Mucosa of descending colon (tissue), 3 donors: ENCODE measurements at regions not wholly inside any gene's neighbourhood (a gene's known extent, or its start where the extent isn't known, plus 50 kb on each side); places are given as distances from the start of the nearest gene placed in this dataset.

Experiments used
- ATAC-seq: fragments of 200-7000 bp; cut with Tn5 transposase; one replicate; pipeline ENCODE4 v1.9.1; 2020; ENCODE audit warnings: mild to moderate bottlenecking, moderate library complexity
- DNase-seq, 3 donors: peaks; one replicate each; pipeline ENCODE4 v3.0.0-alpha.2; 2020
- H3K36me3 ChIP-seq: fragments of 200-600 bp; one replicate; pipeline ENCODE4 v1.8.0; 2021; ENCODE audit warnings: low read depth, mild to moderate bottlenecking
- H3K4me1 ChIP-seq: fragments of 200-600 bp; one replicate; pipeline ENCODE4 v1.8.0; 2021; ENCODE audit warnings: low read depth, mild to moderate bottlenecking
- H3K4me3 ChIP-seq: fragments of 200-600 bp; one replicate; pipeline ENCODE4 v1.8.0; 2021; ENCODE audit warnings: mild to moderate bottlenecking
- H3K9me3 ChIP-seq: fragments of 200-600 bp; one replicate; pipeline ENCODE4 v1.8.0; 2021; ENCODE audit warnings: mild to moderate bottlenecking
- CTCF ChIP-seq: fragments of 200-600 bp; IDR thresholded peaks from one replicate; pipeline ENCODE4 v1.8.0; 2022; ENCODE audit warnings: antibody characterized with exemption, mild to moderate bottlenecking
- intact Hi-C, 2 donors: fragments of 100-400 bp; cut with DNase I in 1 of 2; cut with micrococcal nuclease in 1 of 2; formaldehyde crosslinking; loops; one replicate each; pipeline versions ENCODE4 v1.11.0 to v1.11.1; 2022; cut with DNase I, micrococcal nuclease
- donor health status: DM: no; HTN: no; CAD: no; lungs with moderate emphysema.
- donor health status: DM: no; HTN: no; CAD: no.
- donor health status: DM: no; HTN: yes; CAD: no.

- Histone ChIP-seq H3K4me1 (no peaks in the 10 kb centered on the region), H3K36me3 (no peaks in the 10 kb centered on the region), H3K9me3 (no peaks in the 10 kb centered on the region), H3K4me3 (no peak overlapping the region)
- no peak for DNase-seq
- intact Hi-C loops: no loop called here
- no peak for ATAC-seq
- no peak for TF ChIP-seq CTCF
Measured at GRCh38 chr14:97104029-97104428, 306.8 kb downstream of the VRK1 start.

- ATAC-seq: no peak
- no peaks in the 10 kb centered on the region for H3K36me3 ChIP-seq
- DNase-seq: peak in 1 of 3 donors; percentile 3
Measured at GRCh38 chr14:97106166-97106565, 309.0 kb downstream of the VRK1 start.

GRCh38 chr14:97106609-97107008 is 309.4 kb downstream of the VRK1 start:
- TF ChIP-seq CTCF: no peak
- no peaks in the 10 kb centered on the region for H3K9me3 ChIP-seq
- no peaks in the 10 kb centered on the region for H3K36me3 ChIP-seq
- no peaks in the 10 kb centered on the region for H3K4me1 ChIP-seq
- H3K4me3 ChIP-seq: no peak overlapping the region
- ATAC-seq (no peak), DNase-seq (no peak)
- intact Hi-C loops: no loop called here

More at GRCh38 chr14:97106166-97106565, 309.0 kb downstream of the VRK1 start:
- no peaks in the 10 kb centered on the region for H3K4me1 ChIP-seq
- intact Hi-C loops: no loop called here
- H3K4me3 ChIP-seq: no peak overlapping the region
- no peak for TF ChIP-seq CTCF
- no peaks in the 10 kb centered on the region for H3K9me3 ChIP-seq

- no peak for TF ChIP-seq CTCF
- no peaks in the 10 kb centered on the region for H3K36me3 ChIP-seq
- no peaks in the 10 kb centered on the region for H3K4me1 ChIP-seq
- H3K4me3 ChIP-seq: no peak overlapping the region
- intact Hi-C loops: no loop called here
- no peak for ATAC-seq
- H3K9me3 ChIP-seq: no peaks in the 10 kb centered on the region
- DNase-seq: no peak
Measured at GRCh38 chr14:97107080-97107479, 309.9 kb downstream of the VRK1 start.

GRCh38 chr14:97107760-97108159 is 310.6 kb downstream of the VRK1 start:
- Histone ChIP-seq H3K4me3 (no peak overlapping the region), H3K9me3 (no peaks in the 10 kb centered on the region), H3K36me3 (no peaks in the 10 kb centered on the region), H3K4me1 (no peaks in the 10 kb centered on the region)
- TF ChIP-seq CTCF: no peak
- no peak for ATAC-seq
- no peak for DNase-seq
- intact Hi-C loops: no loop called here

- Histone ChIP-seq H3K4me3 (no peak overlapping the region), H3K36me3 (no peaks in the 10 kb centered on the region), H3K4me1 (no peaks in the 10 kb centered on the region), H3K9me3 (no peaks in the 10 kb centered on the region)
- intact Hi-C loops: no loop called here
- ATAC-seq (no peak), DNase-seq (no peak)
- TF ChIP-seq CTCF: no peak
Measured at GRCh38 chr14:97109234-97109633, 312.1 kb downstream of the VRK1 start.
